ENCODE measurements at regions not wholly inside any gene's neighbourhood (a gene's known extent, or its start where the extent isn't known, plus 50 kb on each side); places are given as distances from the start of the nearest gene placed in this dataset.

- no peak for TF ChIP-seq TAF15 (IDR thresholded peaks at IDR 0.05; ENCODE audit: low read depth, low read length)
Observed at GRCh38 chr6:67475700-67476099, 1159.4 kb upstream of the ADGRB3 start (continued).

GRCh38 chr6:67467341-67467740 lies 1167.7 kb upstream of the ADGRB3 start:
- BruUV-seq (replicated peaks): no TSS peak
- Histone ChIP-seq H3K27ac (ENCODE audit: extremely low read depth, low read depth, low read length) (no peak overlapping the region), H3K9me3 (replicated peaks; ENCODE audit: control insufficient read depth, insufficient read depth, low read depth, low read length) (no peaks in the 10 kb centered on the region), H3K79me2 (ENCODE audit: control insufficient read depth, insufficient read depth, low read length) (no peaks in the 10 kb centered on the region), H3K4me3 (no peak overlapping the region), H3K4me1 (replicated peaks in 1 of 2; ENCODE audit: control insufficient read depth in 2 of 2, insufficient read depth in 2 of 2, low read length in 2 of 2) (no peaks in the 10 kb centered on the region), H3K36me3 (ENCODE audit: control insufficient read depth, insufficient read depth, low read length) (no peaks in the 10 kb centered on the region), H3K4me2 (ENCODE audit: insufficient read depth, low read length) (no peak overlapping the region; the same call in 1 of the 2 replicates), H3K27me3 (ENCODE audit: control insufficient read depth in 2 of 2, insufficient read depth in 2 of 2, low read length in 2 of 2) (no peaks in the 10 kb centered on the region), H4K20me1 (replicated peaks; ENCODE audit: control insufficient read depth, insufficient read depth, low read length) (no peaks in the 10 kb centered on the region), H3K9me1 (ENCODE audit: control insufficient read depth, insufficient read depth, low read length) (no peaks in the 10 kb centered on the region), H3K9ac (ENCODE audit: insufficient read depth in 1 of 2, low read depth in 2 of 2, low read length in 2 of 2) (no peak overlapping the region; a peak in 1 of 4 replicates), H2AFZ (ENCODE audit: low read depth, low read length) (peak overlapping the region; percentile 70)
- in situ Hi-C loops (cut with MboI): no loop called here
- FAIRE-seq (no peak), ATAC-seq (no peak), DNase-seq (ENCODE audit: extremely low read depth in 1 of 4, low spot score in 3 of 4) (no peak)
- WGBS (ENCODE audit: insufficient coverage, low coverage, missing lambda C conversion rate): 33% methylated on average over 7 of the region's 7 CpGs
- TF ChIP-seq PTTG1 (tag; IDR thresholded peaks at IDR 0.05; ENCODE audit: low read depth) (no peak), NKRF (IDR thresholded peaks at IDR 0.05; ENCODE audit: borderline replicate concordance) (no peak), ZNF407 (IDR thresholded peaks at IDR 0.05; ENCODE audit: low read depth) (no peak), NEUROD1 (IDR thresholded peaks at IDR 0.05; ENCODE audit: borderline replicate concordance, low read depth, low read length, partially characterized antibody) (no peak), NFE2 (IDR thresholded peaks at IDR 0.05; ENCODE audit: low read depth) (no peak), ZNF217 (CRISPR knock-in tag; IDR thresholded peaks at IDR 0.05) (no peak), SOX6 (IDR thresholded peaks at IDR 0.05) (no peak), MXD1 (CRISPR knock-in tag; IDR thresholded peaks at IDR 0.05; ENCODE audit: borderline replicate concordance, poor library complexity, severe bottlenecking) (no peak), MTF1 (CRISPR knock-in tag; IDR thresholded peaks at IDR 0.05; ENCODE audit: borderline replicate concordance) (no peak), ZNF174 (CRISPR knock-in tag; IDR thresholded peaks at IDR 0.05) (no peak)
- intact Hi-C loops (cut with micrococcal nuclease): no loop called here
- ChIA-PET CTCF (ENCODE audit: low intra/inter-chr PET ratio) (no interaction called here), POLR2A (no interaction called here)

All from K562 (cell line).